KG1 (cell line): ENCODE measurements at regions not wholly inside any gene's neighbourhood (a gene's known extent, or its start where the extent isn't known, plus 50 kb on each side); places are given as distances from the start of the nearest gene placed in this dataset.

Experiments used
- DNase-seq: peaks from one replicate; lab custom pipeline; 2025; lab: John Stamatoyannopoulos, UW

- no peak for DNase-seq
Observed at GRCh38 chr6:168722397-168722796, 281.4 kb downstream of the SMOC2 start.

- no peak for DNase-seq
Observed at GRCh38 chr6:168721571-168721970, 280.6 kb downstream of the SMOC2 start.

DNA sequence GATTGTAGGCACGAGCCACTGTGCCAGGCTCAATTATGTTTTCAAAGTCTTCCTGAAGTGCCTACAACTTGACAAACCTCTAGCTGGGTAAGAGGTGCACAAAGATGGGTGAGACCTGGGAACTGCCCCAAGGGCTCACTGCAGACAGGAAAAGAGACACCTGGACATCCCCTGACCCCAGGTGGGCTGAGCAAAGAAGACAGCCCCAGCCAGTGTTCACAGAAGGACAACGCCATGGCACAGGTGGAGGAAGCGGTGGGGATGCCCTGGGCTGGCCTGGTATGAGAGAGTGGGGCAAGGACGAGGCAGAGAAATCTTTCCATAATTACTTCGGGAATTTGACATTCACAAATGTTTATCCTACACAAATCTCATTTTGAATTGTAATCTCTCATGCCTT is 278.9 kb downstream of the SMOC2 start:
- no peak for DNase-seq

GRCh38 chr6:168718821-168719475 is 278.0 kb downstream of the SMOC2 start:
- DNase-seq = no peak
